ENCODE measurements at regions not wholly inside any gene's neighbourhood (a gene's known extent, or its start where the extent isn't known, plus 50 kb on each side); places are given as distances from the start of the nearest gene placed in this dataset.

GRCh38 chr11:24247846-24248245 is 249.0 kb upstream of the LUZP2 start:
- TF ChIP-seq POLR2A (IDR thresholded peaks at IDR 0.05; ENCODE audit: low read depth, low read length): no peak
- TF ChIP-seq POLR2AphosphoS5 (IDR thresholded peaks at IDR 0.05; ENCODE audit: low read depth, low read length): no peak
- no peak for TF ChIP-seq TAF1 (IDR thresholded peaks at IDR 0.05; ENCODE audit: low read depth, low read length)
- TF ChIP-seq POU2F2 (IDR thresholded peaks at IDR 0.05; ENCODE audit: low read depth, low read length): no peak
- no peak for TF ChIP-seq PAX5 (IDR thresholded peaks at IDR 0.05; ENCODE audit: insufficient read depth, low read length, severe bottlenecking)
- TF ChIP-seq SPI1 (IDR thresholded peaks at IDR 0.05; ENCODE audit: low read depth, low read length): no peak
